ENCODE measurements at regions not wholly inside any gene's neighbourhood (a gene's known extent, or its start where the extent isn't known, plus 50 kb on each side); places are given as distances from the start of the nearest gene placed in this dataset.

DNA sequence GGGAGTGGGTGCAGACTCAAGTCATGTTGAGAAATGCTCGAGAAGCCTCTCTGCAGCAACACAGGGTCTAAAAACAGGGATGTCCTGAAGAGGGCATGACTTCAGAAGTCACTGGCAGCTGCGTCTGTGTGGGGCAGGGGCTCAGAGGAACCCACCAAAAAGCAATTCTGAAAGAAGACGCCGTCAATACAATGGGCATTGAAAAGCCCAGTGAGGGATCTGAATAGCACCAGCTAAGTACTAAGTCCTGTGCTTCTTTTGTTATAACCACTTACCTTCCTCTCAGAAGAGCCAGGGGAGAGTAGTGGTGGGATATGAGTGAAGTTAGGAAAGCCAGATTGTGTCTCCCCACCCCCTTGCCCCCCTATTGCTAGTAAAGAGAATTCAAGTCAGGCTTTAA lies 137.2 kb downstream of the INHBA start:
- no peaks in the 10 kb centered on the region for H3K27me3 ChIP-seq (ENCODE audit: insufficient read depth, low read depth, low read length)
- no peaks in the 10 kb centered on the region for H3F3A ChIP-seq (ENCODE audit: insufficient read depth, low read length, poor library complexity, severe bottlenecking)
- no peak overlapping the region for H3K4me2 ChIP-seq (ENCODE audit: low read length)
- no peaks in the 10 kb centered on the region for H3K36me3 ChIP-seq (ENCODE audit: insufficient read depth, low read length)
- H3K79me2 ChIP-seq (replicated peaks; ENCODE audit: insufficient read depth, low read length) = no peaks in the 10 kb centered on the region
- no peak overlapping the region for H3K9ac ChIP-seq (ENCODE audit: low read length)
- TF ChIP-seq, protein P1, sequence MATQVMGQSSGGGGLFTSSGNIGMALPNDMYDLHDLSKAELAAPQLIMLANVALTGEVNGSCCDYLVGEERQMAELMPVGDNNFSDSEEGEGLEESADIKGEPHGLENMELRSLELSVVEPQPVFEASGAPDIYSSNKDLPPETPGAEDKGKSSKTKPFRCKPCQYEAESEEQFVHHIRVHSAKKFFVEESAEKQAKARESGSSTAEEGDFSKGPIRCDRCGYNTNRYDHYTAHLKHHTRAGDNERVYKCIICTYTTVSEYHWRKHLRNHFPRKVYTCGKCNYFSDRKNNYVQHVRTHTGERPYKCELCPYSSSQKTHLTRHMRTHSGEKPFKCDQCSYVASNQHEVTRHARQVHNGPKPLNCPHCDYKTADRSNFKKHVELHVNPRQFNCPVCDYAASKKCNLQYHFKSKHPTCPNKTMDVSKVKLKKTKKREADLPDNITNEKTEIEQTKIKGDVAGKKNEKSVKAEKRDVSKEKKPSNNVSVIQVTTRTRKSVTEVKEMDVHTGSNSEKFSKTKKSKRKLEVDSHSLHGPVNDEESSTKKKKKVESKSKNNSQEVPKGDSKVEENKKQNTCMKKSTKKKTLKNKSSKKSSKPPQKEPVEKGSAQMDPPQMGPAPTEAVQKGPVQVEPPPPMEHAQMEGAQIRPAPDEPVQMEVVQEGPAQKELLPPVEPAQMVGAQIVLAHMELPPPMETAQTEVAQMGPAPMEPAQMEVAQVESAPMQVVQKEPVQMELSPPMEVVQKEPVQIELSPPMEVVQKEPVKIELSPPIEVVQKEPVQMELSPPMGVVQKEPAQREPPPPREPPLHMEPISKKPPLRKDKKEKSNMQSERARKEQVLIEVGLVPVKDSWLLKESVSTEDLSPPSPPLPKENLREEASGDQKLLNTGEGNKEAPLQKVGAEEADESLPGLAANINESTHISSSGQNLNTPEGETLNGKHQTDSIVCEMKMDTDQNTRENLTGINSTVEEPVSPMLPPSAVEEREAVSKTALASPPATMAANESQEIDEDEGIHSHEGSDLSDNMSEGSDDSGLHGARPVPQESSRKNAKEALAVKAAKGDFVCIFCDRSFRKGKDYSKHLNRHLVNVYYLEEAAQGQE (IDR thresholded peaks at IDR 0.05; ENCODE audit: borderline replicate concordance) = no peak
- no peak for TF ChIP-seq POLR2AphosphoS5 (IDR thresholded peaks at IDR 0.05)
- TF ChIP-seq MXI1 (conservative IDR thresholded peaks at IDR 0.05; ENCODE audit: poor library complexity, severe bottlenecking) = no peak
- no peak for TF ChIP-seq EZH2 (IDR thresholded peaks at IDR 0.05; ENCODE audit: borderline replicate concordance, insufficient read depth, low read length, poor library complexity, severe bottlenecking)
- TF ChIP-seq, protein P2, sequence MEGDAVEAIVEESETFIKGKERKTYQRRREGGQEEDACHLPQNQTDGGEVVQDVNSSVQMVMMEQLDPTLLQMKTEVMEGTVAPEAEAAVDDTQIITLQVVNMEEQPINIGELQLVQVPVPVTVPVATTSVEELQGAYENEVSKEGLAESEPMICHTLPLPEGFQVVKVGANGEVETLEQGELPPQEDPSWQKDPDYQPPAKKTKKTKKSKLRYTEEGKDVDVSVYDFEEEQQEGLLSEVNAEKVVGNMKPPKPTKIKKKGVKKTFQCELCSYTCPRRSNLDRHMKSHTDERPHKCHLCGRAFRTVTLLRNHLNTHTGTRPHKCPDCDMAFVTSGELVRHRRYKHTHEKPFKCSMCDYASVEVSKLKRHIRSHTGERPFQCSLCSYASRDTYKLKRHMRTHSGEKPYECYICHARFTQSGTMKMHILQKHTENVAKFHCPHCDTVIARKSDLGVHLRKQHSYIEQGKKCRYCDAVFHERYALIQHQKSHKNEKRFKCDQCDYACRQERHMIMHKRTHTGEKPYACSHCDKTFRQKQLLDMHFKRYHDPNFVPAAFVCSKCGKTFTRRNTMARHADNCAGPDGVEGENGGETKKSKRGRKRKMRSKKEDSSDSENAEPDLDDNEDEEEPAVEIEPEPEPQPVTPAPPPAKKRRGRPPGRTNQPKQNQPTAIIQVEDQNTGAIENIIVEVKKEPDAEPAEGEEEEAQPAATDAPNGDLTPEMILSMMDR (IDR thresholded peaks at IDR 0.05; ENCODE audit: poor library complexity, severe bottlenecking) = no peak
- no peak for TF ChIP-seq RAD21 (conservative IDR thresholded peaks at IDR 0.05)
- TF ChIP-seq TAF1 (IDR thresholded peaks at IDR 0.05; ENCODE audit: low read depth) = no peak
- H3K9me3 ChIP-seq (ENCODE audit: low read length) = no peaks in the 10 kb centered on the region
- H3K4me3 ChIP-seq (ENCODE audit: low read length) = no peak overlapping the region
- no peak overlapping the region for H3K27ac ChIP-seq (ENCODE audit: low read length)
- H3K9me2 ChIP-seq (ENCODE audit: insufficient read depth, low read length) = no peaks in the 10 kb centered on the region
- H2AFZ ChIP-seq (ENCODE audit: low read depth, low read length) = no peak overlapping the region
- no peaks in the 10 kb centered on the region for H4K20me1 ChIP-seq (ENCODE audit: insufficient read depth)

DNA sequence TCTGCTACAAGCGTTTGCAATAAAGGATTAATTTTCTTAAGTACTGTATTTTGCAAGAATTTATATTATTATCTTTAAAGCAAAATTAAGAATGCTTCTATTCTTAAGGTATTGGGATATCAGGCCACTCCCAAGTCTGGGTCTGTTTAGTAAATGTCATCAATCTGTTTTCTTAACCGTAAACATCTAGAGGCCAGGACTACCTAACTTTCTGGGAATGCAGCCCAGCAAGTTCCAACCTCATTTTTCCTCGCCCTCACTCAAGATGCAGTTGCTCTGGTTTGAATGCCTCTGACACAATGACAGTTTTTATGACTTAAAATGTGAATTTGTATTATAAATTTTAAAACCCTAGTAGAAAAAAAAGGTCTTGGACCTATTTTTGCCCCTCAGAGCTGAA lies 143.5 kb downstream of the INHBA start:
- no peak overlapping the region for H3K4me3 ChIP-seq (ENCODE audit: low read length)
- H3K9ac ChIP-seq (ENCODE audit: low read length) = no peak overlapping the region
- no peaks in the 10 kb centered on the region for H3K9me2 ChIP-seq (ENCODE audit: insufficient read depth, low read length)
- no peak overlapping the region for H3K4me2 ChIP-seq (ENCODE audit: low read length)
- no peaks in the 10 kb centered on the region for H3K36me3 ChIP-seq (ENCODE audit: insufficient read depth, low read length)
- H3F3A ChIP-seq (ENCODE audit: insufficient read depth, low read length, poor library complexity, severe bottlenecking) = no peaks in the 10 kb centered on the region
- no peak overlapping the region for H3K27ac ChIP-seq (ENCODE audit: low read length)
- TF ChIP-seq SMC3 (conservative IDR thresholded peaks at IDR 0.05; ENCODE audit: poor library complexity) (no peak), TAF1 (IDR thresholded peaks at IDR 0.05; ENCODE audit: low read depth) (no peak), POLR2AphosphoS5 (IDR thresholded peaks at IDR 0.05) (no peak), EZH2 (IDR thresholded peaks at IDR 0.05; ENCODE audit: borderline replicate concordance, insufficient read depth, low read length, poor library complexity, severe bottlenecking) (no peak), RAD21 (conservative IDR thresholded peaks at IDR 0.05) (no peak), MXI1 (conservative IDR thresholded peaks at IDR 0.05; ENCODE audit: poor library complexity, severe bottlenecking) (no peak), EP300 (conservative IDR thresholded peaks at IDR 0.05; ENCODE audit: poor library complexity, severe bottlenecking) (no peak)
- TF ChIP-seq, protein P1 (IDR thresholded peaks at IDR 0.05; ENCODE audit: borderline replicate concordance) = no peak
- TF ChIP-seq, protein P2 (IDR thresholded peaks at IDR 0.05; ENCODE audit: poor library complexity, severe bottlenecking) = no peak
- H4K20me1 ChIP-seq (ENCODE audit: insufficient read depth) = no peaks in the 10 kb centered on the region
- peaks cover 3% of the 10 kb centered on the region for H3K9me3 ChIP-seq (ENCODE audit: low read length)
- no peaks in the 10 kb centered on the region for H3K27me3 ChIP-seq (ENCODE audit: insufficient read depth, low read depth, low read length)
- H3K79me2 ChIP-seq (replicated peaks; ENCODE audit: insufficient read depth, low read length) = no peaks in the 10 kb centered on the region
- H2AFZ ChIP-seq (ENCODE audit: low read depth, low read length) = no peak overlapping the region

All from neural cell (in vitro differentiated cells).